Endothelial cell of umbilical vein (primary cell): ENCODE measurements at regions not wholly inside any gene's neighbourhood (a gene's known extent, or its start where the extent isn't known, plus 50 kb on each side); places are given as distances from the start of the nearest gene placed in this dataset.

Experiments used
- BruUV-seq: library from RNA; stranded (reverse); fragments of 400-500 nt; replicated peaks from 2 replicates; lab custom pipeline; 2021; lab: Mats Ljungman, UMichigan
- CTCF ChIA-PET: fragments of 300-600, 350-600 bp; sonication (Branson Sonifier 250); formaldehyde crosslinking; loops from one replicate; lab custom pipeline; 2021; ENCODE audit warnings: antibody characterized with exemption, inconsistent platforms; lab: Charles Lee
- POLR2A ChIA-PET: fragments of 300-600, 350-600 bp; sonication (Branson Sonifier 250); formaldehyde crosslinking; loops from one replicate; lab custom pipeline; 2021; ENCODE audit warnings: antibody characterized with exemption, inconsistent platforms; lab: Charles Lee
- DNase-seq: peaks from one replicate; pipeline ENCODE4 v3.0.0-alpha.2; 2011; ENCODE audit warnings: low read depth, low spot score
- FAIRE-seq: peaks from 2 replicates; lab custom pipeline; 2011; peaks lifted over from hg19 to GRCh38; lab: Jason Lieb, UNC
- H2AFZ ChIP-seq: 2 replicates; pipeline ENCODE4 v1.6.0; 2012; ENCODE audit warnings: low read depth, low read length, control low read depth, inconsistent platforms
- H3K27ac ChIP-seq: 2 replicates; pipeline ENCODE4 v1.5.1; 2011; ENCODE audit warnings: low read depth, mild to moderate bottlenecking, control low read depth, low read length, moderate library complexity; ENCODE audit not compliant: insufficient read depth
- H3K27me3 ChIP-seq, 2 experiments: 2 replicates each; pipeline versions ENCODE4 v1.6.0 to v1.6.1; 2011; ENCODE audit warnings: low read length in 2 of 2, mixed read lengths in 1 of 2; ENCODE audit not compliant: control insufficient read depth in 2 of 2, insufficient read depth in 2 of 2
- H3K36me3 ChIP-seq, 2 experiments: 2 replicates in 1 of 2; 3 replicates in 1 of 2; pipeline ENCODE4 v1.5.1; 2011; ENCODE audit warnings: low read length in 2 of 2, mild to moderate bottlenecking in 1 of 2, moderate library complexity in 1 of 2; ENCODE audit not compliant: control insufficient read depth in 2 of 2, insufficient read depth in 2 of 2; ENCODE audit errors: extremely low read depth in 1 of 2
- H3K4me1 ChIP-seq: 3 replicates; pipeline ENCODE4 v1.5.1; 2011; ENCODE audit warnings: mild to moderate bottlenecking, low read length; ENCODE audit not compliant: control insufficient read depth, insufficient read depth; ENCODE audit errors: extremely low read depth
- H3K4me2 ChIP-seq: 2 replicates; pipeline ENCODE4 v1.6.1; 2011; ENCODE audit warnings: low read length, control low read depth, mixed read lengths; ENCODE audit not compliant: insufficient read depth
- H3K4me3 ChIP-seq, 3 experiments: fragments of 200-600 bp in 1 of 3; sonication (generic), shearing (Covaris generic) in 1 of 3; replicated peaks in 1 of 3; 2 replicates each; pipeline ENCODE4 v1.5.1; 2011 to 2016; ENCODE audit warnings: control low read depth in 3 of 3, low read length in 3 of 3, mild to moderate bottlenecking in 2 of 3, inconsistent platforms in 1 of 3, low read depth in 1 of 3, moderate library complexity in 1 of 3; ENCODE audit not compliant: insufficient read depth in 1 of 3
- H3K79me2 ChIP-seq: 2 replicates; pipeline ENCODE4 v1.6.0; 2012; ENCODE audit warnings: low read length, inconsistent platforms; ENCODE audit not compliant: control insufficient read depth, insufficient read depth
- H3K9ac ChIP-seq: replicated peaks from 2 replicates; pipeline ENCODE3; 2011; ENCODE audit warnings: low read length, control low read depth; ENCODE audit not compliant: insufficient read depth; ENCODE audit errors: extremely low read depth
- H3K9me1 ChIP-seq: replicated peaks from 3 replicates; pipeline ENCODE4 v1.6.0; 2011; ENCODE audit warnings: mild to moderate bottlenecking, low read length; ENCODE audit not compliant: control insufficient read depth, insufficient read depth; ENCODE audit errors: extremely low read depth
- H3K9me3 ChIP-seq: replicated peaks from 2 replicates; pipeline ENCODE4 v1.5.1; 2012; ENCODE audit warnings: low read length, inconsistent platforms; ENCODE audit not compliant: control insufficient read depth, insufficient read depth
- H4K20me1 ChIP-seq: replicated peaks from 2 replicates; pipeline ENCODE3; 2011; ENCODE audit warnings: mild to moderate bottlenecking, low read length; ENCODE audit not compliant: control insufficient read depth, insufficient read depth; ENCODE audit errors: extremely low read depth
- CTCF ChIP-seq, 2 donors: IDR thresholded peaks; 1 replicate in 1 of 2; 2 replicates in 1 of 2; pipeline ENCODE4 v1.5.1; 2011; ENCODE audit warnings: low read length in 2 of 2, mild to moderate bottlenecking in 2 of 2, moderate library complexity in 2 of 2, control low read depth in 1 of 2, inconsistent platforms in 1 of 2, low read depth in 1 of 2; ENCODE audit not compliant: insufficient read depth in 1 of 2; ENCODE audit errors: extremely low read depth in 1 of 2
- EZH2 ChIP-seq: IDR thresholded peaks from 2 replicates; pipeline ENCODE4 v1.6.1; 2012; ENCODE audit warnings: borderline replicate concordance, low read depth, mild to moderate bottlenecking, moderate library complexity, low read length, inconsistent platforms; ENCODE audit not compliant: severe bottlenecking
- FOS ChIP-seq: IDR thresholded peaks from 2 replicates; pipeline ENCODE4 v1.6.1; 2011; ENCODE audit warnings: mild to moderate bottlenecking, low read length, moderate library complexity, borderline replicate concordance; ENCODE audit not compliant: insufficient read depth
- GATA2 ChIP-seq: IDR thresholded peaks from 2 replicates; pipeline ENCODE4 v1.7.0; 2011; ENCODE audit warnings: low read depth, mild to moderate bottlenecking, moderate library complexity, mixed read lengths, low read length; ENCODE audit not compliant: insufficient read length, insufficient read depth
- JUN ChIP-seq: IDR thresholded peaks from 2 replicates; pipeline ENCODE4 v1.6.1; 2011; ENCODE audit warnings: borderline replicate concordance, low read depth; ENCODE audit not compliant: insufficient read length, insufficient read depth
- MAX ChIP-seq: IDR thresholded peaks from 2 replicates; pipeline ENCODE4 v1.6.1; 2011; ENCODE audit not compliant: insufficient read depth, insufficient read length
- MYC ChIP-seq: IDR thresholded peaks from one replicate; pipeline ENCODE4 v1.6.1; 2011; ENCODE audit warnings: mild to moderate bottlenecking, low read depth, low read length
- POLR2A ChIP-seq: IDR thresholded peaks from 2 replicates; pipeline ENCODE4 v1.6.1; 2012; ENCODE audit warnings: low read depth, mild to moderate bottlenecking, control low read depth, low read length
- POLR2AphosphoS5 ChIP-seq: IDR thresholded peaks from 2 replicates; pipeline ENCODE4 v1.6.1; 2012; ENCODE audit warnings: low read depth, mild to moderate bottlenecking, control low read depth, low read length, moderate library complexity; ENCODE audit not compliant: insufficient read depth
- dilution Hi-C: fragments of 300-500 bp; cut with MboI; formaldehyde crosslinking; loops from one replicate; pipeline ENCODE4 v1.15.0; 2019; ENCODE audit warnings: low sequenced_read_pairs; ENCODE audit not compliant: extremely low pct_ligation_motif_present
- intact Hi-C: fragments of 100-400 bp; cut with micrococcal nuclease; formaldehyde crosslinking; loops from one replicate; pipeline ENCODE4 v1.10.0; 2022

- no peaks in the 10 kb centered on the region for H3K27me3 ChIP-seq
- no peaks in the 10 kb centered on the region for H3K36me3 ChIP-seq
- TF ChIP-seq EZH2, result no peak
- no peak for TF ChIP-seq CTCF (IDR thresholded peaks at IDR 0.05; ENCODE audit: extremely low read depth in 1 of 2, insufficient read depth in 1 of 2, low read depth in 1 of 2, low read length in 2 of 2)
- no peak for TF ChIP-seq GATA2
- DNase-seq (no peak), FAIRE-seq (no peak)
- intact Hi-C loops (no loop called here), dilution Hi-C loops (no loop called here)
- H3K79me2 ChIP-seq, result no peaks in the 10 kb centered on the region
- no peaks in the 10 kb centered on the region for H3K9me3 ChIP-seq
- H3K9me1 ChIP-seq, result no peaks in the 10 kb centered on the region
- no peak overlapping the region for H3K4me2 ChIP-seq
- BruUV-seq, result no TSS peak
- no peak overlapping the region for H3K27ac ChIP-seq
- ChIA-PET POLR2A (no interaction called here), CTCF (no interaction called here)
- H3K4me1 ChIP-seq, result no peaks in the 10 kb centered on the region
- H3K4me3 ChIP-seq, result no peak overlapping the region
- no peak overlapping the region for H3K9ac ChIP-seq
- H2AFZ ChIP-seq, result no peak overlapping the region
- H4K20me1 ChIP-seq, result no peaks in the 10 kb centered on the region
Measured at GRCh38 chr15:92336419-92336987, 57.2 kb upstream of the ST8SIA2 start.

GRCh38 chr15:92339361-92339760, 54.3 kb upstream of the ST8SIA2 start:
- no TSS peak for BruUV-seq
- dilution Hi-C loops (no loop called here), intact Hi-C loops (no loop called here)
- H3K27ac ChIP-seq, result no peak overlapping the region
- no peaks in the 10 kb centered on the region for H3K9me1 ChIP-seq
- ChIA-PET CTCF (no interaction called here), POLR2A (no interaction called here)
- H3K79me2 ChIP-seq, result no peaks in the 10 kb centered on the region
- H3K4me2 ChIP-seq, result no peak overlapping the region
- no peaks in the 10 kb centered on the region for H4K20me1 ChIP-seq
- no peak overlapping the region for H3K4me3 ChIP-seq
- DNase-seq (no peak), FAIRE-seq (no peak)
- TF ChIP-seq MAX, result no peak
- no peak for TF ChIP-seq MYC
- no peak for TF ChIP-seq CTCF (IDR thresholded peaks at IDR 0.05; ENCODE audit: extremely low read depth in 1 of 2, insufficient read depth in 1 of 2, low read depth in 1 of 2, low read length in 2 of 2)
- TF ChIP-seq JUN, result no peak
- no peak for TF ChIP-seq POLR2AphosphoS5
- no peak for TF ChIP-seq GATA2
- no peak for TF ChIP-seq POLR2A
- TF ChIP-seq FOS, result no peak
- TF ChIP-seq EZH2, result no peak
- no peak overlapping the region for H2AFZ ChIP-seq
- H3K9ac ChIP-seq, result no peak overlapping the region
- no peaks in the 10 kb centered on the region for H3K36me3 ChIP-seq
- no peaks in the 10 kb centered on the region for H3K9me3 ChIP-seq
- H3K27me3 ChIP-seq, result no peaks in the 10 kb centered on the region
- no peaks in the 10 kb centered on the region for H3K4me1 ChIP-seq
